Lower leg skin (tissue), 4 donors: ENCODE measurements at regions not wholly inside any gene's neighbourhood (a gene's known extent, or its start where the extent isn't known, plus 50 kb on each side); places are given as distances from the start of the nearest gene placed in this dataset.
"Not testable (repeated sequence)": the region's sequence is repeated elsewhere in the genome, so short reads cannot be mapped to it uniquely, and the experiment has no call there.

Experiments
- DNase-seq, 2 donors: peaks; one replicate each; pipeline ENCODE4 v3.0.0-alpha.2; 2019; ENCODE audit warnings: low spot score in 2 of 2
- H3K4me3 ChIP-seq: fragments of 200-600 bp; sonication (generic); 2 replicates; pipeline ENCODE4 v1.5.1; 2017; ENCODE audit warnings: mild to moderate bottlenecking, low read depth; ENCODE audit not compliant: poor library complexity, severe bottlenecking
- CTCF ChIP-seq, 3 donors: fragments of 450-650 bp; IDR thresholded peaks; one replicate each; pipeline ENCODE4 v1.5.1; 2016; ENCODE audit warnings: antibody characterized with exemption in 3 of 3, mild to moderate bottlenecking in 3 of 3, moderate library complexity in 2 of 3
- POLR2A ChIP-seq, 2 donors: fragments of 450-650 bp; IDR thresholded peaks; one replicate each; pipeline ENCODE4 v1.6.1; 2016 to 2017; ENCODE audit warnings: antibody characterized with exemption in 2 of 2, mild to moderate bottlenecking in 1 of 2, moderate library complexity in 1 of 2
- WGBS, 2 donors: methylation state at CpG; one replicate each; pipeline ENCODE4 v1.1.5; 2018; 5-methylcytosine and 5-hydroxymethylcytosine counted together
- intact Hi-C: fragments of 100-400 bp; cut with DNase I; formaldehyde crosslinking; loops from one replicate; pipeline ENCODE4 v1.15.0; 2023; ENCODE audit warnings: low total_unique reads

GRCh38 chr10:78464118-78464855 lies 430.6 kb downstream of the RPS24 start:
- TF ChIP-seq POLR2A (IDR thresholded peaks at IDR 0.05) (no peak), CTCF (IDR thresholded peaks at IDR 0.05) (no peak)
- WGBS, 2 donors = 62 to 79% methylated on average over 4 of the region's 4 CpGs
- DNase-seq = peak in 1 of 2 donors; percentile 40
- H3K4me3 ChIP-seq = no peak overlapping the region
- intact Hi-C loops = no loop called here

GRCh38 chr10:78464856-78465267 lies 431.2 kb downstream of the RPS24 start:
- TF ChIP-seq POLR2A (IDR thresholded peaks at IDR 0.05) (no peak), CTCF (IDR thresholded peaks at IDR 0.05) (no peak)
- WGBS, 2 donors = 74 to 87% methylated on average over 13 of the region's 13 CpGs
- no peak overlapping the region for H3K4me3 ChIP-seq
- DNase-seq = peak in 1 of 2 donors; percentile 36
- intact Hi-C loops = no loop called here

- DNase-seq = no peak
- WGBS, 2 donors = 83 to 96% methylated on average over 2 of the region's 2 CpGs
- intact Hi-C loops = no loop called here
- no peak for TF ChIP-seq POLR2A (IDR thresholded peaks at IDR 0.05)
- no peak for TF ChIP-seq CTCF (IDR thresholded peaks at IDR 0.05)
- no peak overlapping the region for H3K4me3 ChIP-seq
These were observed 431.8 kb downstream of the RPS24 start for GRCh38 chr10:78465431-78465830.

- TF ChIP-seq POLR2A (IDR thresholded peaks at IDR 0.05) = no peak
- TF ChIP-seq CTCF (IDR thresholded peaks at IDR 0.05) = no peak
- intact Hi-C loops = no loop called here
- 89 to 92% methylated on average over 5 of the region's 7 CpGs for whole genome bisulfite sequencing, 2 donors
- peak in 1 of 2 donors; percentile 46 for DNase-seq
- no peak overlapping the region for H3K4me3 ChIP-seq
These were observed 433.9 kb downstream of the RPS24 start for GRCh38 chr10:78467496-78468106.

- 94 to 95% methylated on average over 6 to 15 of the region's 26 CpGs for WGBS, 2 donors
- DNase-seq, H3K4me3 ChIP-seq, intact Hi-C loops: not testable (repeated sequence)
These were observed 435.1 kb downstream of the RPS24 start for GRCh38 chr10:78468731-78469130.

- no peak overlapping the region for H3K4me3 ChIP-seq
- intact Hi-C loops = no loop called here
- peak; percentile 9 to 37 for DNase-seq
- TF ChIP-seq CTCF (IDR thresholded peaks at IDR 0.05) (no peak), POLR2A (IDR thresholded peaks at IDR 0.05) (no peak)
- WGBS, 2 donors = 78 to 83% methylated on average over 7 of the region's 7 CpGs
These were observed 436.8 kb downstream of the RPS24 start for GRCh38 chr10:78470267-78471103.
